SK-N-MC (cell line): ENCODE measurements at regions not wholly inside any gene's neighbourhood (a gene's known extent, or its start where the extent isn't known, plus 50 kb on each side); places are given as distances from the start of the nearest gene placed in this dataset.

Experiments used
- DNase-seq: peaks from one replicate; pipeline ENCODE4 v3.0.0-alpha.2; 2011; ENCODE audit warnings: low read depth, low spot score
- H3K27ac ChIP-seq: fragments of 200-600 bp; sonication (generic); 2 replicates; pipeline ENCODE4 v1.5.1; 2016; ENCODE audit warnings: mixed run types
- H3K36me3 ChIP-seq: fragments of 200-600 bp; sonication (generic); 2 replicates; pipeline ENCODE4 v1.6.1; 2017; ENCODE audit warnings: antibody characterized with exemption, low read length, mixed read lengths; ENCODE audit not compliant: insufficient read depth
- H3K4me3 ChIP-seq: fragments of 200-600 bp; sonication (generic); 2 replicates; pipeline ENCODE4 v1.5.1; 2016
- H3K9ac ChIP-seq: fragments of 200-600 bp; sonication (generic); 2 replicates; pipeline ENCODE4 v1.8.0; 2017; ENCODE audit warnings: mixed run types, mixed read lengths; ENCODE audit not compliant: insufficient read length
- H3K9me3 ChIP-seq: fragments of 200-600 bp; sonication (generic); 2 replicates; pipeline ENCODE4 v1.6.1; 2017; ENCODE audit warnings: low read depth, mild to moderate bottlenecking, antibody characterized with exemption, low read length, moderate library complexity, mixed read lengths
- EZH2 ChIP-seq: fragments of 200-600 bp; sonication (generic); IDR thresholded peaks from one replicate; pipeline ENCODE4 v1.6.1; 2017; ENCODE audit warnings: antibody characterized with exemption
- FOXP2 ChIP-seq: optimal IDR thresholded peaks from 2 replicates; pipeline ENCODE3; 2011; ENCODE audit warnings: mild to moderate bottlenecking, moderate library complexity; ENCODE audit not compliant: insufficient read depth; ENCODE audit errors: extremely low read length, control extremely low read depth
- POLR2AphosphoS5 ChIP-seq: IDR thresholded peaks from 2 replicates; pipeline ENCODE4 v1.6.1; 2012; ENCODE audit warnings: mild to moderate bottlenecking, low read depth, low read length, borderline replicate concordance

- Histone ChIP-seq H3K9me3 (no peaks in the 10 kb centered on the region), H3K36me3 (no peaks in the 10 kb centered on the region), H3K27ac (no peak overlapping the region), H3K4me3 (no peak overlapping the region), H3K9ac (no peak overlapping the region)
- TF ChIP-seq EZH2 (no peak), FOXP2 (no peak), POLR2AphosphoS5 (no peak)
- no peak for DNase-seq
These were observed 490.4 kb downstream of the CENPC start for GRCh38 chr4:67054896-67055295.

- Histone ChIP-seq H3K4me3 (peak overlapping the region; percentile 64), H3K36me3 (no peaks in the 10 kb centered on the region), H3K9me3 (no peaks in the 10 kb centered on the region), H3K9ac (no peak overlapping the region), H3K27ac (no peak overlapping the region)
- TF ChIP-seq POLR2AphosphoS5: peak; percentile 77; the same call in 1 of the 2 replicates
- TF ChIP-seq FOXP2: no peak
- no peak for TF ChIP-seq EZH2
- DNase-seq: peak; percentile 95
These were observed 492.3 kb downstream of the CENPC start for GRCh38 chr4:67052814-67053675.

DNA sequence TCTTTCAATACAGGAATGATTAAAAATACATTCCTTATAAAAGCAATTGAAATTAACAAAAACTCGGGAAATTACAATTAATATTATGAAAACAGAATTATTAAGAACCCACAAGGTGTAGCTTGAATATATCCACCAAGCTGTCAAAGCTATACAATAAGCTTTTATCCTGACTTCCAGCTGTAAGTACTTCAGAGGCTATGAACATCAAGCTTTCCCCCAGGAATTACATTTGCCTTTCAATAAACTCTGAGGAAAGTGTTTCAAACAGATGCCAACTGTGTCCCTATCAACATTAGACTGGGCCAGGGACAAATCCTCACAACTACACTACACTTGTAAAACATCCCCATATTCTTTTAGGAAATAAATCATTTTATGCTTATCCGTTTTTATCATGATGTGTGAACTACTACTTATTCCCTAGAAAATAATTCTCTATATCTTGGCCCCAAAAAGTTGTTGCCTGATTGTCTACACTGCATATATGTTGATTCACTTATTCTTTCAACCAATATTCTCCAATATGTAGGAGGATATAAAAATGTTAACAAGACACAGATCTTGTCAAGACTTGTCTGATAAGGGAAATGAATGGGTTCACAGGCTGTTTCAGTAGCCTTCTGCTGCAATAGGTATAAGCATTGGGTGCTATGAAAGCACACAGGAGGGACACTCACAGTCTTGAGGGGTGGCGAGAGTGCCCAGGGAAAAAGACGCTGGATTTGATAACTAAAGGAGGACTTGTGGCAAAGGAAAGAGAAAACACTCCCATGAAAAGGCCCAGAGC, 494.1 kb downstream of the CENPC start:
- H3K36me3 ChIP-seq: no peaks in the 10 kb centered on the region
- DNase-seq: no peak
- no peak overlapping the region for H3K27ac ChIP-seq
- H3K9me3 ChIP-seq: no peaks in the 10 kb centered on the region
- no peak overlapping the region for H3K9ac ChIP-seq
- H3K4me3 ChIP-seq: no peak overlapping the region
- TF ChIP-seq FOXP2: no peak
- no peak for TF ChIP-seq EZH2
- TF ChIP-seq POLR2AphosphoS5: no peak

GRCh38 chr4:67049446-67049845, 495.9 kb downstream of the CENPC start:
- Histone ChIP-seq H3K36me3 (no peaks in the 10 kb centered on the region), H3K9ac (no peak overlapping the region), H3K9me3 (no peaks in the 10 kb centered on the region), H3K4me3 (no peak overlapping the region), H3K27ac (no peak overlapping the region)
- no peak for DNase-seq
- TF ChIP-seq FOXP2 (no peak), POLR2AphosphoS5 (no peak), EZH2 (no peak)

DNA sequence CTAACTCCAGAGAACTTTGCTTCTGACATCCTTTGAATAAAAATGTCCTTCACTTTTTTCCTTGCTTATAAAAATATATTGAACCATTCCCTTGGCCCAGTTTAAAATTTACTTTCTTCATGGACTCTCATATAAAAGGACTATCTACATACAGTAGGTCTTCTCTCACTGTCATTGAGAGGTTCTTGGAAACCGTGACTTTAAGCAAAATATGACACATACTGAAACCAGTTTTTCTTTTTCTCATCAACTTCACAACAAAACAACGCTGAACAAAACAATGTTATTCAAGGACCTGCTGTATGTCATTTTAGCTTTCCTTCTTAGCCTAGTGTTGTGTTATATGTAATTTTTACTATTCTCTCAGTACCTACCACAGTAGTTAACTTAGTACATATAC, 496.8 kb downstream of the CENPC start:
- no peaks in the 10 kb centered on the region for H3K9me3 ChIP-seq
- TF ChIP-seq FOXP2 (no peak), EZH2 (no peak), POLR2AphosphoS5 (no peak)
- no peak for DNase-seq
- no peak overlapping the region for H3K27ac ChIP-seq
- no peak overlapping the region for H3K4me3 ChIP-seq
- no peak overlapping the region for H3K9ac ChIP-seq
- H3K36me3 ChIP-seq: no peaks in the 10 kb centered on the region

- H3K36me3 ChIP-seq: no peaks in the 10 kb centered on the region
- H3K27ac ChIP-seq: no peak overlapping the region
- H3K9me3 ChIP-seq: no peaks in the 10 kb centered on the region
- TF ChIP-seq FOXP2 (no peak), POLR2AphosphoS5 (no peak), EZH2 (no peak)
- no peak overlapping the region for H3K9ac ChIP-seq
- no peak for DNase-seq
- no peak overlapping the region for H3K4me3 ChIP-seq
These were observed 505.0 kb downstream of the CENPC start for GRCh38 chr4:67040315-67040714.

GRCh38 chr4:67038228-67038566, 507.1 kb downstream of the CENPC start:
- DNase-seq: no peak
- TF ChIP-seq POLR2AphosphoS5 (no peak), EZH2 (no peak), FOXP2 (no peak)
- H3K4me3 ChIP-seq: no peak overlapping the region
- no peaks in the 10 kb centered on the region for H3K36me3 ChIP-seq
- no peaks in the 10 kb centered on the region for H3K9me3 ChIP-seq
- H3K27ac ChIP-seq: no peak overlapping the region
- H3K9ac ChIP-seq: no peak overlapping the region

DNA sequence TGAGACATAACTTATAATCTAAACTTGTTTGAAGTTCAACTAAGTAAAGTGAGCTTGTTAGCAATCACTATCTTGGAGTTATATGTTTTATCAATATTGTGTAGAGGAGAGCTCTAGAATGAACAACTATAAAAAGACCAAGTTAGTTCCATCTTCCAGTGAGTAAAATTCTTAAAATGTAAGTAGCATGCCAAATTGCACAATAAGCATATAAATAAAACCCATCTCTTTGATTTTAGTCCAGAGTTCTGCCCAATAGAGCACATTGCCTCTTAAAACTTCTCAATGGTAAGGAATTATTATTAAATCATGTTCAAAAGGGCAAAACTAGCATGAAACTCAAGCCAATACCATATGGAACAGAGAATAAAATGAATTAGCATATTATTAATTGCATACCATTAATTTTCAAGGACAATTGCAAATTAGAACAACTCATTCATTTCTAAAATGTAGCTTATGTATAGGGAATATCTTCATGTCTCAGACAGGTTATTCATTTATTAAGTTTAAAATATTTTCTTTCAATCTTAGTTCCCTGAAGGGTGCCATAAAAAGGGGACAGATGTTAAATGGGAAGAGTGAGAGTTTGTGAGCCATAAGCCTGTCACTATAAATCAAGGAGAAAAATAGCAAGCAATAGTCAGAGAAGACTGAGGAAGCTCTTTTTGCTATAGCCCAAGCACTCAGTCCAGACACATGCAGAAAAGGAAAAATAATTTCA, 507.6 kb downstream of the CENPC start:
- Histone ChIP-seq H3K27ac (no peak overlapping the region), H3K36me3 (no peaks in the 10 kb centered on the region), H3K9me3 (no peaks in the 10 kb centered on the region), H3K9ac (no peak overlapping the region), H3K4me3 (no peak overlapping the region)
- no peak for DNase-seq
- TF ChIP-seq FOXP2 (no peak), EZH2 (no peak), POLR2AphosphoS5 (no peak)
